ENCODE measurements at regions not wholly inside any gene's neighbourhood (a gene's known extent, or its start where the extent isn't known, plus 50 kb on each side); places are given as distances from the start of the nearest gene placed in this dataset.

DNA sequence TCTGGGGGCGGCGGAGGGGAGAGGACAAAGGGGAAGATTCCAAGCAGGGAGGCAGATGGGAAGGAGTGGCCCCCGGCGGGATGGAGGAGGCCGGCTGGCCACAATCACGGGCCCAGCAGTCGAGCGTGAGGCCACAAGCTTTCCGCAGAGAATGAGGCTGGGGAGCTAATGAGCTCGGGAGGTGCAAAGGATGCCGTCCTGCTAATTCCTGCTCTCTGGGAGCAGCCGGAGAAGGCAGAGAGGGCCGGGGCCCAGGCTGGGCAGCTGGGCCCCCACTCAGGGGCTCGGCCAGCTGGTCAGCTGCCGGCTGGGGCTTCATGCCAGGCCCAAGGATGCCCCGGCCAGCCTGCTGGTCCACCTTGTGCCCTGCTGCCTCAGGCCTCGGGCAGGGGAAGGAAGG is 98.1 kb upstream of the LHX5 start:
- TF ChIP-seq, protein P1, sequence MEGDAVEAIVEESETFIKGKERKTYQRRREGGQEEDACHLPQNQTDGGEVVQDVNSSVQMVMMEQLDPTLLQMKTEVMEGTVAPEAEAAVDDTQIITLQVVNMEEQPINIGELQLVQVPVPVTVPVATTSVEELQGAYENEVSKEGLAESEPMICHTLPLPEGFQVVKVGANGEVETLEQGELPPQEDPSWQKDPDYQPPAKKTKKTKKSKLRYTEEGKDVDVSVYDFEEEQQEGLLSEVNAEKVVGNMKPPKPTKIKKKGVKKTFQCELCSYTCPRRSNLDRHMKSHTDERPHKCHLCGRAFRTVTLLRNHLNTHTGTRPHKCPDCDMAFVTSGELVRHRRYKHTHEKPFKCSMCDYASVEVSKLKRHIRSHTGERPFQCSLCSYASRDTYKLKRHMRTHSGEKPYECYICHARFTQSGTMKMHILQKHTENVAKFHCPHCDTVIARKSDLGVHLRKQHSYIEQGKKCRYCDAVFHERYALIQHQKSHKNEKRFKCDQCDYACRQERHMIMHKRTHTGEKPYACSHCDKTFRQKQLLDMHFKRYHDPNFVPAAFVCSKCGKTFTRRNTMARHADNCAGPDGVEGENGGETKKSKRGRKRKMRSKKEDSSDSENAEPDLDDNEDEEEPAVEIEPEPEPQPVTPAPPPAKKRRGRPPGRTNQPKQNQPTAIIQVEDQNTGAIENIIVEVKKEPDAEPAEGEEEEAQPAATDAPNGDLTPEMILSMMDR (IDR thresholded peaks at IDR 0.05; ENCODE audit: low read length) = no peak
- TF ChIP-seq EZH2 (optimal IDR thresholded peaks at IDR 0.05; ENCODE audit: low read depth, low read length) = no peak
- no peak for TF ChIP-seq EZH2phosphoT487 (IDR thresholded peaks at IDR 0.05; ENCODE audit: low read length)
